ENCODE measurements at regions not wholly inside any gene's neighbourhood (a gene's known extent, or its start where the extent isn't known, plus 50 kb on each side); places are given as distances from the start of the nearest gene placed in this dataset.

- Mint-ChIP-seq H3K9me3 (peaks cover 28% of the 10 kb centered on the region), H3K4me1 (ENCODE audit: low read depth) (no peaks in the 10 kb centered on the region), H3K36me3 (ENCODE audit: low read depth) (no peaks in the 10 kb centered on the region), H3K27ac (no peak overlapping the region), H3K27me3 (ENCODE audit: insufficient read depth) (no peaks in the 10 kb centered on the region), H3K4me3 (no peak overlapping the region)
- no peak for DNase-seq
- no peak for TF ChIP-seq CTCF (IDR thresholded peaks at IDR 0.05)
Measured at GRCh38 chr17:54256401-54256929, 433.7 kb downstream of the KIF2B start.

- H3K4me1 Mint-ChIP-seq (ENCODE audit: low read depth): no peaks in the 10 kb centered on the region
- no peaks in the 10 kb centered on the region for H3K36me3 Mint-ChIP-seq (ENCODE audit: low read depth)
- no peak overlapping the region for H3K4me3 Mint-ChIP-seq
Measured at GRCh38 chr17:54257440-54257839, 434.7 kb downstream of the KIF2B start.

GRCh38 chr17:54259476-54259875, 436.7 kb downstream of the KIF2B start:
- TF ChIP-seq CTCF (IDR thresholded peaks at IDR 0.05): no peak
- no peak overlapping the region for H3K27ac Mint-ChIP-seq

More at GRCh38 chr17:54257440-54257839, 434.7 kb downstream of the KIF2B start:
- no peak for TF ChIP-seq CTCF (IDR thresholded peaks at IDR 0.05)
- DNase-seq: no peak
- H3K27ac Mint-ChIP-seq: no peak overlapping the region
- H3K27me3 Mint-ChIP-seq (ENCODE audit: insufficient read depth): no peaks in the 10 kb centered on the region
- H3K9me3 Mint-ChIP-seq: peaks cover 33% of the 10 kb centered on the region

GRCh38 chr17:54261465-54261864, 438.7 kb downstream of the KIF2B start:
- Mint-ChIP-seq H3K4me1 (ENCODE audit: low read depth) (no peaks in the 10 kb centered on the region), H3K27me3 (ENCODE audit: insufficient read depth) (no peaks in the 10 kb centered on the region), H3K9me3 (peaks cover 38% of the 10 kb centered on the region), H3K27ac (no peak overlapping the region), H3K36me3 (ENCODE audit: low read depth) (no peaks in the 10 kb centered on the region), H3K4me3 (no peak overlapping the region)
- TF ChIP-seq CTCF (IDR thresholded peaks at IDR 0.05): no peak
- no peak for DNase-seq

More at GRCh38 chr17:54259476-54259875, 436.7 kb downstream of the KIF2B start:
- Mint-ChIP-seq H3K36me3 (ENCODE audit: low read depth) (no peaks in the 10 kb centered on the region), H3K27me3 (ENCODE audit: insufficient read depth) (no peaks in the 10 kb centered on the region), H3K4me3 (no peak overlapping the region), H3K4me1 (ENCODE audit: low read depth) (no peaks in the 10 kb centered on the region), H3K9me3 (peaks cover 33% of the 10 kb centered on the region)
- no peak for DNase-seq

GRCh38 chr17:54269881-54270280, 447.2 kb downstream of the KIF2B start:
- DNase-seq: no peak
- no peaks in the 10 kb centered on the region for H3K36me3 Mint-ChIP-seq (ENCODE audit: low read depth)
- TF ChIP-seq CTCF (IDR thresholded peaks at IDR 0.05): no peak
- no peak overlapping the region for H3K27ac Mint-ChIP-seq
- no peaks in the 10 kb centered on the region for H3K27me3 Mint-ChIP-seq (ENCODE audit: insufficient read depth)
- peaks cover 43% of the 10 kb centered on the region for H3K9me3 Mint-ChIP-seq
- H3K4me1 Mint-ChIP-seq (ENCODE audit: low read depth): no peaks in the 10 kb centered on the region
- H3K4me3 Mint-ChIP-seq: no peak overlapping the region

- Mint-ChIP-seq H3K36me3 (ENCODE audit: low read depth) (no peaks in the 10 kb centered on the region), H3K27ac (no peak overlapping the region), H3K4me3 (no peak overlapping the region), H3K4me1 (ENCODE audit: low read depth) (no peaks in the 10 kb centered on the region), H3K9me3 (peaks cover 43% of the 10 kb centered on the region), H3K27me3 (ENCODE audit: insufficient read depth) (no peaks in the 10 kb centered on the region)
- DNase-seq: no peak
- TF ChIP-seq CTCF (IDR thresholded peaks at IDR 0.05): no peak
Measured at GRCh38 chr17:54270499-54270898, 447.8 kb downstream of the KIF2B start.
